ENCODE measurements at regions not wholly inside any gene's neighbourhood (a gene's known extent, or its start where the extent isn't known, plus 50 kb on each side); places are given as distances from the start of the nearest gene placed in this dataset.

DNA sequence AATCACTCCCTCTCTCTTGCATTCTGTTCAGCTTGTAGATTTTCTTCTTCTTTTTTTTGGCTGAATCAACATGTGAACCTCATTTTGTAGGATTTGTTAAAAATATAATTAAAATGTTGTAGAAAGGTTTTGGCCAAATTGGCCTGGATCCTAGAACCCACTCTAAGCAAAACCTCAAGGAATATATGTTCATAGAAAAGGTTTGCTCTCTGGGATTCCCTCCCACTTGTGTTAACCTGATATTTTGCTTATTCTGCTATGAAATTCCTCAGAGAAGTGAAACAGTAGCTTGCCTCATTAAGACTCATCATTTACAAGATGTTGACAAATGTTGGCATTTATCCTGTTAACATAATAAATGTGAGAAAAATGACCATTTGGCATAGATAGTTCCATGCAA, 456.7 kb downstream of the TMEM182 start:
- dilution Hi-C loops (cut with MboI; ENCODE audit: extremely low pct_ligation_motif_present, low sequenced_read_pairs), result no loop called here
- H3K36me3 ChIP-seq (ENCODE audit: control insufficient read depth in 2 of 2, extremely low read depth in 1 of 2, insufficient read depth in 2 of 2, low read length in 2 of 2), result no peaks in the 10 kb centered on the region
- H3K27me3 ChIP-seq (ENCODE audit: control insufficient read depth in 2 of 2, insufficient read depth in 2 of 2, low read length in 2 of 2), result no peaks in the 10 kb centered on the region
- TF ChIP-seq POLR2A (IDR thresholded peaks at IDR 0.05; ENCODE audit: low read depth, low read length), result no peak
- TF ChIP-seq CTCF (IDR thresholded peaks at IDR 0.05; ENCODE audit: extremely low read depth in 1 of 2, insufficient read depth in 1 of 2, low read depth in 1 of 2, low read length in 2 of 2), result no peak
- no peak for TF ChIP-seq MYC (IDR thresholded peaks at IDR 0.05; ENCODE audit: low read depth, low read length)
- TF ChIP-seq GATA2 (IDR thresholded peaks at IDR 0.05; ENCODE audit: insufficient read depth, insufficient read length, low read depth, low read length), result no peak
- TF ChIP-seq EZH2 (IDR thresholded peaks at IDR 0.05; ENCODE audit: borderline replicate concordance, low read depth, low read length, severe bottlenecking), result no peak
- TF ChIP-seq POLR2AphosphoS5 (IDR thresholded peaks at IDR 0.05; ENCODE audit: insufficient read depth, low read depth, low read length), result no peak
- TF ChIP-seq JUN (IDR thresholded peaks at IDR 0.05; ENCODE audit: borderline replicate concordance, insufficient read depth, insufficient read length, low read depth), result no peak
- no peaks in the 10 kb centered on the region for H3K9me3 ChIP-seq (replicated peaks; ENCODE audit: control insufficient read depth, insufficient read depth, low read length)
- no peaks in the 10 kb centered on the region for H3K9me1 ChIP-seq (replicated peaks; ENCODE audit: control insufficient read depth, extremely low read depth, insufficient read depth, low read length)
- H2AFZ ChIP-seq (ENCODE audit: low read depth, low read length), result no peak overlapping the region
- no peaks in the 10 kb centered on the region for H4K20me1 ChIP-seq (replicated peaks; ENCODE audit: control insufficient read depth, extremely low read depth, insufficient read depth, low read length)
- intact Hi-C loops (cut with micrococcal nuclease), result no loop called here
- POLR2A ChIA-PET, result no interaction called here
- H3K4me1 ChIP-seq (ENCODE audit: control insufficient read depth, extremely low read depth, insufficient read depth, low read length), result no peaks in the 10 kb centered on the region
- no peak overlapping the region for H3K4me2 ChIP-seq (ENCODE audit: insufficient read depth, low read length)
- H3K27ac ChIP-seq (ENCODE audit: insufficient read depth, low read depth, low read length), result no peak overlapping the region
- no peak overlapping the region for H3K9ac ChIP-seq (replicated peaks; ENCODE audit: extremely low read depth, insufficient read depth, low read length)
- CTCF ChIA-PET, result no interaction called here
- DNase-seq (ENCODE audit: low read depth, low spot score), result no peak
- no peak overlapping the region for H3K4me3 ChIP-seq (replicated peaks in 1 of 3; ENCODE audit: insufficient read depth in 1 of 3, low read depth in 1 of 3, low read length in 3 of 3)
- FAIRE-seq, result no peak
- no peaks in the 10 kb centered on the region for H3K79me2 ChIP-seq (ENCODE audit: control insufficient read depth, insufficient read depth, low read length)
- no TSS peak for BruUV-seq (replicated peaks)

DNA sequence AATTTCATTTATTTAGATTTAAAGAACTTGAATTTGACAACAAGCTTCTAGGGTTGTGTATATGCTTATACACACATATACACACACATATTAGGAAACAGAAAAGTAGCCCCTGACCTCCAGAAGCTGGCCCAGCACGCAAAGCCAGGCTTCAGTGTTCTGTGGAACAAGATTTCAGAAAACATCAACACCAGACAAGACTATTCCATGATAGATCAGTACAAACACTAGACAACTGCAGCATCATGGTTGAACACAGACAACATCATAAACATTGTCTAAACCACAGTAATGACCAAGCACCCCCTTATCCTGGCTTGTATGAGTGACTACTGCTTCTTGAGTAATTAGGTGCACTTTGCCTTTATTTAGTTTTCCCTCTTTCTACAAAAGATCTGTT, 457.6 kb downstream of the TMEM182 start:
- POLR2A ChIA-PET, result no interaction called here
- FAIRE-seq, result no peak
- intact Hi-C loops (cut with micrococcal nuclease), result no loop called here

More for the DNA sequence above, 457.6 kb downstream of the TMEM182 start:
- H3K9me1 ChIP-seq (replicated peaks; ENCODE audit: control insufficient read depth, extremely low read depth, insufficient read depth, low read length), result no peaks in the 10 kb centered on the region
- H3K4me1 ChIP-seq (ENCODE audit: control insufficient read depth, extremely low read depth, insufficient read depth, low read length), result no peaks in the 10 kb centered on the region
- dilution Hi-C loops (cut with MboI; ENCODE audit: extremely low pct_ligation_motif_present, low sequenced_read_pairs), result no loop called here
- H2AFZ ChIP-seq (ENCODE audit: low read depth, low read length), result no peak overlapping the region
- CTCF ChIA-PET, result no interaction called here
- H3K4me2 ChIP-seq (ENCODE audit: insufficient read depth, low read length), result no peak overlapping the region
- H3K36me3 ChIP-seq (ENCODE audit: control insufficient read depth in 2 of 2, extremely low read depth in 1 of 2, insufficient read depth in 2 of 2, low read length in 2 of 2), result no peaks in the 10 kb centered on the region
- no peak overlapping the region for H3K27ac ChIP-seq (ENCODE audit: insufficient read depth, low read depth, low read length)
- peaks cover 3% of the 10 kb centered on the region for H3K9me3 ChIP-seq (replicated peaks; ENCODE audit: control insufficient read depth, insufficient read depth, low read length)
- H4K20me1 ChIP-seq (replicated peaks; ENCODE audit: control insufficient read depth, extremely low read depth, insufficient read depth, low read length), result no peaks in the 10 kb centered on the region
- H3K4me3 ChIP-seq (replicated peaks in 1 of 3; ENCODE audit: insufficient read depth in 1 of 3, low read depth in 1 of 3, low read length in 3 of 3), result no peak overlapping the region
- H3K79me2 ChIP-seq (ENCODE audit: control insufficient read depth, insufficient read depth, low read length), result no peaks in the 10 kb centered on the region
- no peak overlapping the region for H3K9ac ChIP-seq (replicated peaks; ENCODE audit: extremely low read depth, insufficient read depth, low read length)
- H3K27me3 ChIP-seq (ENCODE audit: control insufficient read depth in 2 of 2, insufficient read depth in 2 of 2, low read length in 2 of 2), result no peaks in the 10 kb centered on the region
- DNase-seq (ENCODE audit: low read depth, low spot score), result no peak
- TF ChIP-seq FOS (IDR thresholded peaks at IDR 0.05; ENCODE audit: borderline replicate concordance, insufficient read depth, low read length) (no peak), EZH2 (IDR thresholded peaks at IDR 0.05; ENCODE audit: borderline replicate concordance, low read depth, low read length, severe bottlenecking) (no peak), MAX (IDR thresholded peaks at IDR 0.05; ENCODE audit: insufficient read depth, insufficient read length) (no peak), CTCF (IDR thresholded peaks at IDR 0.05; ENCODE audit: extremely low read depth in 1 of 2, insufficient read depth in 1 of 2, low read depth in 1 of 2, low read length in 2 of 2) (no peak), MYC (IDR thresholded peaks at IDR 0.05; ENCODE audit: low read depth, low read length) (no peak), JUN (IDR thresholded peaks at IDR 0.05; ENCODE audit: borderline replicate concordance, insufficient read depth, insufficient read length, low read depth) (no peak), POLR2AphosphoS5 (IDR thresholded peaks at IDR 0.05; ENCODE audit: insufficient read depth, low read depth, low read length) (no peak), GATA2 (IDR thresholded peaks at IDR 0.05; ENCODE audit: insufficient read depth, insufficient read length, low read depth, low read length) (no peak)
- BruUV-seq (replicated peaks), result no TSS peak

Data from endothelial cell of umbilical vein (primary cell).